Activated naive CD4-positive, alpha-beta T cell treated with anti-CD3 and anti-CD28 coated beads, Interleukin-2, amount 50 U/mL, for 72 hours (primary cell): ENCODE measurements at regions not wholly inside any gene's neighbourhood (a gene's known extent, or its start where the extent isn't known, plus 50 kb on each side); places are given as distances from the start of the nearest gene placed in this dataset.

Experiments
- ATAC-seq, 2 donors: fragments of 150-1000 bp; cut with Tn5 transposase; 2 replicates each; pipeline ENCODE4 v1.10.0; 2021; ENCODE audit warnings: mild to moderate bottlenecking in 2 of 2, moderate library complexity in 2 of 2
- DNase-seq, 2 donors: peaks; one replicate each; pipeline ENCODE4 v3.0.0; 2021 to 2022; ENCODE audit warnings: low spot score in 2 of 2
- H3K27ac Mint-ChIP-seq, 2 donors: one replicate each; pipeline ENCODE4 v1.8.0; 2022; ENCODE audit warnings: mild to moderate bottlenecking in 2 of 2, mixed read lengths in 2 of 2
- H3K36me3 Mint-ChIP-seq, 2 donors: one replicate each; pipeline ENCODE4 v1.8.0; 2022; ENCODE audit warnings: mixed read lengths in 2 of 2
- H3K9me3 Mint-ChIP-seq, 2 donors: one replicate each; pipeline ENCODE4 v1.8.0; 2022; ENCODE audit warnings: mixed read lengths in 2 of 2

GRCh38 chr21:35149698-35150097 lies 100.6 kb upstream of the RUNX1 start:
- H3K36me3 Mint-ChIP-seq, result peaks cover 0 to 27% of the 10 kb centered on the region in 2 donors
- peaks cover 7 to 11% of the 10 kb centered on the region in 2 donors for H3K9me3 Mint-ChIP-seq
- H3K27ac Mint-ChIP-seq, result peak overlapping the region; percentile 77 to 87
- ATAC-seq (peak; percentile 31 to 53), DNase-seq (no peak)

DNA sequence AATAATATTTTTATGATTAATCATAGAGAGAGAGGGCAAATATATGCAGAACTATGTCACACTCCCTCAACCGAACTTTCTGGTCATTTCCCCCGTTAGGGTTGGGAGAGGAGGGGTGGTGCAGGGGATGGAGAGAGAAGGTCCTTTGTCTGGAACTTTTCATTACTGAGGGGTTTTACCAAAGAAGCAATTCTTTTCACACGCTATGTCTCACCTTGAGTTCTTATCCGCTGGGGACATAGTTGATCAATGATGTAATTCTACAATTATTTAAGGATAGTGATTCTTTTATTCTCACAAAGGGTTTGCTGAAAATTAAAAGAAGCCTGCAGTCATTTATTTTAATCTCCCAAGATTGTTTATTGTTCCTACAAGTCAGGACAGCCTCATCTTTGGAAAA lies 98.3 kb upstream of the RUNX1 start:
- ATAC-seq (no peak), DNase-seq (no peak)
- H3K36me3 Mint-ChIP-seq, result peaks cover 0 to 28% of the 10 kb centered on the region in 2 donors
- no peak overlapping the region for H3K27ac Mint-ChIP-seq
- peaks cover 7 to 11% of the 10 kb centered on the region in 2 donors for H3K9me3 Mint-ChIP-seq

DNA sequence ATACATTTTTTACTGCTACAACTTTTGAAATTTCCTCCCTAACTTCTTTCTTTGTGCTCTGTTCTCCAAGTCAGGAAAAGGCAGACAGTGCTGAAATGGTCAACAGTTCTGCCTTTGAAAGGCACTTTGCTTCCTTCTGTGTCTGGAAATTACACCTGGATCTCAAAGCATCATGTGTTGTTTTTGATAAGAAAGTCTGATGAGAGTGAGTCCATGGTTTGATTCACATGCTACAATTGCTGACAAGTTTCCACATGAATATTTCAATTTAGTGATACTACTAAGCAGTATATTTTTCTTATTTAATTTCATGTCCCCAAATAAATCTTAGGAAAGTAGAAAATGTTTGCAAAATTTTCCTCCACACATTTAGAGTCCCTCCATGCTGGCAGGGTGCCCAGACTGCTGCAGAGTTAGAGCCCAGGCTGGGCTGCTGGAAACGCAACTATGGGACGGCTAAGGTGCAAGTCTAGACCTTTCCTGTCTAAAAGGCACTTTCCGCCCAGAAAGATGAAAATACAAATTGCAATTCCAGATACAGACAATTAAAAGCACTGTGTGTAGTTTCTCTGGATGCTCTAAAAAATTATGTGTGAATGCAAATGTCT lies 96.6 kb upstream of the RUNX1 start:
- no peak for ATAC-seq
- Mint-ChIP-seq H3K36me3 (peaks cover 0 to 24% of the 10 kb centered on the region in 2 donors), H3K9me3 (peaks cover 7 to 13% of the 10 kb centered on the region in 2 donors), H3K27ac (no peak overlapping the region)
- DNase-seq, result no peak

- ATAC-seq, result peak in 1 of 2 donors; percentile 51
- H3K9me3 Mint-ChIP-seq, result peaks cover 2 to 7% of the 10 kb centered on the region in 2 donors
- DNase-seq, result no peak
- H3K27ac Mint-ChIP-seq, result no peak overlapping the region
- peaks cover 0 to 17% of the 10 kb centered on the region in 2 donors for H3K36me3 Mint-ChIP-seq
Measured at GRCh38 chr21:35144978-35145377, 95.9 kb upstream of the RUNX1 start.

GRCh38 chr21:35142036-35142815 lies 93.1 kb upstream of the RUNX1 start:
- H3K36me3 Mint-ChIP-seq, result peaks cover 0 to 13% of the 10 kb centered on the region in 2 donors
- no peak for ATAC-seq
- no peak overlapping the region for H3K27ac Mint-ChIP-seq
- DNase-seq, result no peak
- peaks cover 0 to 6% of the 10 kb centered on the region in 2 donors for H3K9me3 Mint-ChIP-seq

- DNase-seq (no peak), ATAC-seq (peak; percentile 62 to 78)
- peak overlapping the region; percentile 83 to 95 for H3K27ac Mint-ChIP-seq
- H3K36me3 Mint-ChIP-seq, result peaks cover 0 to 13% of the 10 kb centered on the region in 2 donors
- peaks cover 0 to 6% of the 10 kb centered on the region in 2 donors for H3K9me3 Mint-ChIP-seq
Measured at GRCh38 chr21:35139382-35139715, 90.2 kb upstream of the RUNX1 start.

DNA sequence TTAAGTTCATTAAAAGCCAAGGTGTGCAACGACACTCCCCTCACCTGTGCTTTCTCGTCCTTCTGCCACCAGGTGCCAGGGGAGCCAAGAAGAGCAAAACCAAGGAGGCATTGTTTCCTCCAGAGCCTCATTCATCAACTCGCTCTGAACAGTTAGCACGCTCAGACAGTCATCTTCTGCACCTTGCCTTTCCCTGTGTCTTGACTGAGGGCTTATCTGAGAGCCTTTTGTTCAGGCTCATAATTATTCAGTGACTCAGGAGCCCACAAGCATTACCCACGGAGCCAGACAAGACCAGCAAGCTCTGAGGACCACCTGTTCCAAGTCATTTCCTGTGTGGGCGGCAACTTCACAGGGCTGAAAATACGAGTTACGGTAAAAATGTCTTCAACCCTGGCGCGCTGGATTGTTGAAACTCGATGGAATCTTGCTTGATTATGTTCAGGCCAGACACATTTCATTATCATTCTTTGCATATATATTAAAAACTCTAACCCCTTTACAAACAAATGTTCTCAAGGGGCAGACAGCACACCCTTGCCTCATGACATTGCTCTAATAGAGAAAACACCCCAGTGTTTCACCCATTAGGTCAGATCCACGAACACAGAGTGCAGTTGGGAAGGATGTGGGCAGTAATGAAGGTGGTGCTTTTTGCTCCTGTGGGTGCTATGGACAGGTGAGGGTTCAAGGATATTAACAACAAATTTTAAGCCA lies 89.7 kb upstream of the RUNX1 start:
- DNase-seq, result peak; percentile 57 to 58
- Mint-ChIP-seq H3K36me3 (peaks cover 0 to 13% of the 10 kb centered on the region in 2 donors), H3K9me3 (peaks cover 0 to 6% of the 10 kb centered on the region in 2 donors), H3K27ac (peak overlapping the region; percentile 83 to 95)
- ATAC-seq, result peak; percentile 88 to 94

DNA sequence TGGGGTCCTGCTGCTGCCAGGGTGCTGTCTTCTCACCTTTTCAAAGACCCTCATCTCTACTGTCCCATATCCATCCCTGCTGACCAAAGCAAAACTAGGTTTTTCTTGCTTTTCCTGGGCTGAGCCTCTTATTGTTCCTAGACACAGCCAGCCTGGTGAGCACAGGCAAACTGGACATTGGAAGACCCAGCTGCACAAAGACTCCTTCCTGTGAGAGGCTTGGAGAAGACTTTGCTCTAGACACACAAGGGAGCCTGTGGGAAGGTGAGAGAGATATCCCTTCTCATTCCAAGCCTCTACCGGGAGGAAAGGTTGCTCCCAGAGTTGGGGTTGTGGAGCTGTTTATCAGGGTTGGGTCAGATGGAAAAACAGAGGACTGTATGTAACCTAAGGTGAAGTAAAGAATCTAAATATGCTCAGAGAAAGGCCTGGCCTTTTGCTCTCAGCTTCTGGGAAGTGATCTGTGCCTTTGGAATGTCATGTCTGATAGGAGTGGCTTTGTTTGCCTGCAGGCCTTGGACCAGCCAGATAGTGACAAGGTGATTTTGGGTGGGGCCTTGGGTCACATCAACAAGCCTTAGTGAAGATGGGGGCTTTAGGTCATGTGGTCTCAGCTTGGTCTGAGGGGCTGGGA lies 87.6 kb upstream of the RUNX1 start:
- Mint-ChIP-seq H3K27ac (peak overlapping the region in 1 of 2 donors; percentile 10), H3K9me3 (peaks cover 0 to 6% of the 10 kb centered on the region in 2 donors), H3K36me3 (peaks cover 0 to 4% of the 10 kb centered on the region in 2 donors)
- ATAC-seq, result no peak
- no peak for DNase-seq

DNA sequence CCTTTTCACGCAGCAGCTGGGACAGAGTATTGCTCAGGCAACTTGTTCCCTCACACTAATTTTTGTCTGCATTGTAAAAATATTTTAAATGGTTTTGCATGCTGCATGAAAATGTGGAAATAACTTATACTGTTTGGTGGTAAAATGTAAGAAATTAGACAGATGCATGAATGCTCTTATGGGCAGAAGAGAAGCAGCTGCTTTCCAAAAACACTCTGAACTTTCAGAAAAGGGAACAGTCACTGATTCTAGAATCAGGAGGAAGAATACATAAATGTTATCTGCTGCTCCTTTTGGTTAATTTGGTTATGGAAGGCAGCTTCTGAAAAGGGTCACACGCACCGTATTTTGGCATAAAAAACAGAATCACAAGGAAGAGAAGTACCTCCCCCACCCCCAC lies 87.0 kb upstream of the RUNX1 start:
- ATAC-seq (no peak), DNase-seq (no peak)
- H3K9me3 Mint-ChIP-seq, result peaks cover 0 to 4% of the 10 kb centered on the region in 2 donors

DNA sequence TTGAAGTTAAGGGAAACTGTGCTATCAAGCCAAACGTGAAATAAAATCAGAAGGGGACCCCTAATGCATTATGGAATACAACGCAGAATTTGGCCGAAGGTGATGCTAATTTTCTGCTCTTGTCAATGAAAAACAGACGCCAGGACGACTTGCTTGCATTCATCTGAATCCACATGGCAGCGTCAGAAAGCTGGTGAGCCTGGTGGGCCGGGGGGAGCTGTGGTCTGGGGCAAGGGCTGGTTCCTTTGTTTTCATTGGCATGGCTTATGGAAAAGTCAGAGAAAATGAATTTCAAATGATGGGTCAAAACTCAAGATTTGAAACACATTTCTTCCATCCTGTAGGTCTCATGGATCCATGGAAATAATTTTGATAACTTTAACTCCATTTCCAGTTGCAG lies 86.4 kb upstream of the RUNX1 start:
- DNase-seq, result no peak
- H3K36me3 Mint-ChIP-seq, result peaks cover 5 to 6% of the 10 kb centered on the region in 2 donors
- H3K9me3 Mint-ChIP-seq, result peaks cover 0 to 9% of the 10 kb centered on the region in 2 donors
- no peak overlapping the region for H3K27ac Mint-ChIP-seq
- no peak for ATAC-seq

More for the DNA sequence above, 87.0 kb upstream of the RUNX1 start:
- H3K36me3 Mint-ChIP-seq, result peaks cover 0 to under 1% of the 10 kb centered on the region in 2 donors
- no peak overlapping the region for H3K27ac Mint-ChIP-seq

DNA sequence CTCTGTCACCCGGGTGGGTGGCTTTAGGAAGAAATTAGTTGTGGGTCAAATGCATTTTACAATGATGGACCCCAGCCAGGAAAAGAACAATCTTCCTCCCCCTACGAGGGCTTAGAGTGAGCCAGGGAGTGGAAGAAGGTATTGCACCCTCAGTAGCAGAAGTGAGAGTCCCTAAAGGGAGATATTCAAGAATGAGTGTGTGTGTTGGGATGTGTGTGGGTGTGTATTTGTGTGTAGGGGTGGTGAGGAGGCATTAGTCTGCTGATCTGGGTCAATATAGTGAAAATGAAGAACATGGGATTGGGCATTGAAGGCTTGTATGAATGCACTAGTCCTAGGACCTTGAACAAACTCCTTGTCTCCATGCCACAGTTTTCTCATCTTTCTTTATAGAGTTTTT lies 85.2 kb upstream of the RUNX1 start:
- ATAC-seq (no peak), DNase-seq (no peak)
- no peak overlapping the region for H3K27ac Mint-ChIP-seq
- H3K36me3 Mint-ChIP-seq, result peaks cover 9 to 11% of the 10 kb centered on the region in 2 donors
- peaks cover 0 to 17% of the 10 kb centered on the region in 2 donors for H3K9me3 Mint-ChIP-seq

DNA sequence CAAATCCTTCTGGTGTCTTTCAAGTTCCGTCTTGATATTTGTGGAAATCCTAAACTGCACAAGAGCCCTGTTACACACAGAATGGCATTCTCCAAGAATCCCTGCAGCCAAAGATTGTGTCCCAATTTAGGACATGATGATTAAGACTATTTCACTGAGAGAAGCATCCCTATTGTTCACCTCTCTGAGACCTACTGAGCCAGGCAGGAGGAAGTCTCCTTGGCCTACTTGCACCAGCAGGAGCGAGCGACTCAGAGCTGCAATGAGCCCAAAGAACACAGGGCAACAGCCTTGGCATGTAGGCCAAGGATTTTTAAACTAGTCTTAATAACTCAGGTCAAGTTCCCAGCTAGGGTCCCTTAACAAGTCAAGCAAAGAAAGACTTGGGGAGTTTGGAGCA lies 79.4 kb upstream of the RUNX1 start:
- DNase-seq (no peak), ATAC-seq (no peak)
- peaks cover 0 to 48% of the 10 kb centered on the region in 2 donors for H3K9me3 Mint-ChIP-seq
- peaks cover 16 to 35% of the 10 kb centered on the region in 2 donors for H3K36me3 Mint-ChIP-seq
- no peak overlapping the region for H3K27ac Mint-ChIP-seq

GRCh38 chr21:35127851-35128250 lies 78.7 kb upstream of the RUNX1 start:
- H3K9me3 Mint-ChIP-seq, result peaks cover 4 to 53% of the 10 kb centered on the region in 2 donors
- no peak for ATAC-seq
- H3K36me3 Mint-ChIP-seq, result peaks cover 22 to 41% of the 10 kb centered on the region in 2 donors

GRCh38 chr21:35127026-35127425 lies 77.9 kb upstream of the RUNX1 start:
- no peak for DNase-seq
- Mint-ChIP-seq H3K36me3 (peaks cover 22 to 45% of the 10 kb centered on the region in 2 donors), H3K9me3 (peaks cover 4 to 53% of the 10 kb centered on the region in 2 donors), H3K27ac (no peak overlapping the region)
- ATAC-seq, result no peak

More at GRCh38 chr21:35127851-35128250, 78.7 kb upstream of the RUNX1 start:
- DNase-seq, result no peak
- H3K27ac Mint-ChIP-seq, result no peak overlapping the region

- peaks cover 4 to 39% of the 10 kb centered on the region in 2 donors for H3K9me3 Mint-ChIP-seq
- DNase-seq, result no peak
- H3K36me3 Mint-ChIP-seq, result peaks cover 13 to 38% of the 10 kb centered on the region in 2 donors
- no peak overlapping the region for H3K27ac Mint-ChIP-seq
- ATAC-seq, result no peak
Measured at GRCh38 chr21:35120631-35121180, 71.6 kb upstream of the RUNX1 start.

GRCh38 chr21:35119501-35120047 lies 70.5 kb upstream of the RUNX1 start:
- ATAC-seq (no peak), DNase-seq (no peak)
- Mint-ChIP-seq H3K27ac (no peak overlapping the region), H3K36me3 (peaks cover 13 to 27% of the 10 kb centered on the region in 2 donors), H3K9me3 (peaks cover 4 to 28% of the 10 kb centered on the region in 2 donors)
